ENCODE measurements at regions not wholly inside any gene's neighbourhood (a gene's known extent, or its start where the extent isn't known, plus 50 kb on each side); places are given as distances from the start of the nearest gene placed in this dataset.

- Histone ChIP-seq H3K79me2 (ENCODE audit: control insufficient read depth in 1 of 2, insufficient read depth in 2 of 2, low read length in 2 of 2) (no peaks in the 10 kb centered on the region), H2AK5ac (ENCODE audit: low read depth, low read length) (no peak overlapping the region), H2BK20ac (ENCODE audit: low read length) (no peak overlapping the region), H4K8ac (ENCODE audit: extremely low read depth, insufficient read depth, low read length) (no peak overlapping the region), H3K27me3 (replicated peaks in 1 of 4; ENCODE audit: control insufficient read depth in 3 of 4, extremely low read depth in 1 of 4, insufficient read depth in 3 of 4, low read length in 3 of 4) (no peaks in the 10 kb centered on the region), H3K4me3 (ENCODE audit: extremely low read depth in 1 of 4, insufficient read depth in 2 of 4, low read depth in 3 of 4, low read length in 4 of 4) (no peak overlapping the region), H3K27ac (ENCODE audit: low read depth, low read length) (no peak overlapping the region), H3K9ac (replicated peaks in 1 of 4; ENCODE audit: extremely low read depth in 1 of 4, low read depth in 3 of 4, low read length in 3 of 4) (no peak overlapping the region), H4K5ac (ENCODE audit: insufficient read length, low read depth, low read length) (no peak overlapping the region), H4K20me1 (replicated peaks in 1 of 2; ENCODE audit: control insufficient read depth in 1 of 2, insufficient read depth in 2 of 2, low read length in 2 of 2) (no peaks in the 10 kb centered on the region), H2BK5ac (ENCODE audit: low read depth, low read length) (no peak overlapping the region), H3K4ac (replicated peaks; ENCODE audit: insufficient read length, low read depth, low read length) (no peak overlapping the region), H3K36me3 (ENCODE audit: control insufficient read depth in 2 of 4, insufficient read depth in 4 of 4, low read length in 3 of 4) (no peaks in the 10 kb centered on the region), H2BK120ac (replicated peaks; ENCODE audit: low read depth, low read length) (no peak overlapping the region), H2BK12ac (ENCODE audit: low read depth, low read length) (no peak overlapping the region), H3K79me1 (ENCODE audit: low read depth, low read length) (no peaks in the 10 kb centered on the region), H4K91ac (replicated peaks; ENCODE audit: insufficient read length, low read length) (no peak overlapping the region), H3K18ac (ENCODE audit: extremely low read depth, low read length) (no peak overlapping the region), H2AFZ (ENCODE audit: low read length) (no peak overlapping the region), H3K56ac (replicated peaks; ENCODE audit: insufficient read length, low read depth, low read length) (no peak overlapping the region), H3K23me2 (ENCODE audit: low read depth, low read length) (no peaks in the 10 kb centered on the region), H3K4me2 (ENCODE audit: insufficient read depth in 1 of 2, low read depth in 2 of 2, low read length in 2 of 2) (no peak overlapping the region), H3K23ac (ENCODE audit: insufficient read length) (no peak overlapping the region), H3K14ac (ENCODE audit: insufficient read length) (no peak overlapping the region), H3K4me1 (replicated peaks in 1 of 4; ENCODE audit: control insufficient read depth in 3 of 4, insufficient read depth in 4 of 4, low read length in 3 of 4) (no peaks in the 10 kb centered on the region), H3K9me3 (ENCODE audit: insufficient read depth in 2 of 2, low read depth in 1 of 2, low read length in 1 of 2) (peaks cover 3 to 9% of the 10 kb centered on the region in 2 experiments; a peak in 1 of 4 replicates), H2BK15ac (ENCODE audit: low read length) (no peak overlapping the region)
- 86% methylated on average over 4 of the region's 4 CpGs; no CpG with 5 or more reads in 1 of the 2 experiments for WGBS, 2 experiments (ENCODE audit: extremely low coverage in 1 of 2, insufficient coverage in 1 of 2, insufficient read length in 1 of 2, insufficient replicate concordance in 2 of 2, low coverage in 1 of 2, low lambda C conversion rate in 2 of 2, missing lambda C conversion rate in 1 of 2)
- CTCF ChIA-PET (ENCODE audit: partially characterized antibody), result no interaction called here
- FAIRE-seq, result no peak
- POLR2A ChIA-PET (ENCODE audit: partially characterized antibody), result no interaction called here
- no peak for TF ChIP-seq SIRT6 (IDR thresholded peaks at IDR 0.05; ENCODE audit: low read length)
- TF ChIP-seq NRF1 (IDR thresholded peaks at IDR 0.05; ENCODE audit: low read depth, low read length), result no peak
- no peak for TF ChIP-seq BACH1 (IDR thresholded peaks at IDR 0.05; ENCODE audit: low read length)
- no peak for TF ChIP-seq KDM4A (IDR thresholded peaks at IDR 0.05; ENCODE audit: low read depth, low read length, severe bottlenecking)
- no peak for TF ChIP-seq TBP (IDR thresholded peaks at IDR 0.05; ENCODE audit: low read depth, low read length)
- TF ChIP-seq MAX (IDR thresholded peaks at IDR 0.05), result no peak
- TF ChIP-seq RXRA (IDR thresholded peaks at IDR 0.05; ENCODE audit: insufficient read depth, low read depth, low read length), result no peak
- no peak for TF ChIP-seq KDM5A (IDR thresholded peaks at IDR 0.05; ENCODE audit: low read length)
- TF ChIP-seq POLR2AphosphoS5 (IDR thresholded peaks at IDR 0.05; ENCODE audit: low read depth, low read length), result no peak
- no peak for TF ChIP-seq CTBP2 (IDR thresholded peaks at IDR 0.05; ENCODE audit: borderline replicate concordance, insufficient read depth, insufficient read length, low read length)
- TF ChIP-seq MAFK (IDR thresholded peaks at IDR 0.05; ENCODE audit: low read depth, low read length), result no peak
- no peak for TF ChIP-seq CEBPB (IDR thresholded peaks at IDR 0.05; ENCODE audit: low read depth, low read length)
- TF ChIP-seq TEAD4 (IDR thresholded peaks at IDR 0.05; ENCODE audit: low read depth, low read length), result no peak
- TF ChIP-seq RNF2 (IDR thresholded peaks at IDR 0.05; ENCODE audit: borderline replicate concordance, low read depth, low read length, missing control alignments, poor library complexity, severe bottlenecking), result no peak
- no peak for TF ChIP-seq CHD1 (IDR thresholded peaks at IDR 0.05; ENCODE audit: low read depth, low read length)
- no peak for TF ChIP-seq FOSL1 (IDR thresholded peaks at IDR 0.05; ENCODE audit: insufficient read depth, low read depth, low read length)
- no peak for DNase-seq (ENCODE audit: low read depth in 1 of 2, low spot score in 2 of 2)
Observed at GRCh38 chr5:99348597-99348996, 419.8 kb upstream of the CHD1 start.

Measured in H1 (cell line).